ENCODE measurements at regions not wholly inside any gene's neighbourhood (a gene's known extent, or its start where the extent isn't known, plus 50 kb on each side); places are given as distances from the start of the nearest gene placed in this dataset.
"Not testable (repeated sequence)": the region's sequence is repeated elsewhere in the genome, so short reads cannot be mapped to it uniquely, and the experiment has no call there.

DNA sequence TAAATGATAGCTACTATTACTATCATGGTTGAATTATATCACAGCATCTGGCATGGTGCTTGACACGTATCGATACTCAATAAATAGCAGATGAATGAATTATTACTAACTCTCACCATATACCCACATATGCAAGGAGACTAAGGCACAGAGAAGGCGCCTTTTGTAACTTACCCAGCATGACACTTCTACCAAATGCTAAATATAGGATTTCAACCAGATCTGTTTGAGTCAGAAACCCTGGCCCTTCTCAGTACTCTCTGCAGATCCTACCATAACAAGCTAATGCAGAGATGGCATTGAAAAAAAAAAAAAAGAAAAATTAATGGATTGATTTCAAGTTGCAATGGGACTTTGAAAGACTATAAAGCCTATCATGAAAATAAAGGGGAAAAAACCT, 219.5 kb downstream of the DHX15 start:
- no peak for DNase-seq (ENCODE audit: low spot score in 2 of 2)
- TF ChIP-seq POLR2AphosphoS5 (IDR thresholded peaks at IDR 0.05) (no peak), POLR2A (IDR thresholded peaks at IDR 0.05) (no peak)
- TF ChIP-seq, protein P1, sequence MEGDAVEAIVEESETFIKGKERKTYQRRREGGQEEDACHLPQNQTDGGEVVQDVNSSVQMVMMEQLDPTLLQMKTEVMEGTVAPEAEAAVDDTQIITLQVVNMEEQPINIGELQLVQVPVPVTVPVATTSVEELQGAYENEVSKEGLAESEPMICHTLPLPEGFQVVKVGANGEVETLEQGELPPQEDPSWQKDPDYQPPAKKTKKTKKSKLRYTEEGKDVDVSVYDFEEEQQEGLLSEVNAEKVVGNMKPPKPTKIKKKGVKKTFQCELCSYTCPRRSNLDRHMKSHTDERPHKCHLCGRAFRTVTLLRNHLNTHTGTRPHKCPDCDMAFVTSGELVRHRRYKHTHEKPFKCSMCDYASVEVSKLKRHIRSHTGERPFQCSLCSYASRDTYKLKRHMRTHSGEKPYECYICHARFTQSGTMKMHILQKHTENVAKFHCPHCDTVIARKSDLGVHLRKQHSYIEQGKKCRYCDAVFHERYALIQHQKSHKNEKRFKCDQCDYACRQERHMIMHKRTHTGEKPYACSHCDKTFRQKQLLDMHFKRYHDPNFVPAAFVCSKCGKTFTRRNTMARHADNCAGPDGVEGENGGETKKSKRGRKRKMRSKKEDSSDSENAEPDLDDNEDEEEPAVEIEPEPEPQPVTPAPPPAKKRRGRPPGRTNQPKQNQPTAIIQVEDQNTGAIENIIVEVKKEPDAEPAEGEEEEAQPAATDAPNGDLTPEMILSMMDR (IDR thresholded peaks at IDR 0.05): no peak
- Histone ChIP-seq H3K4me1 (no peaks in the 10 kb centered on the region), H3K27ac (no peak overlapping the region), H3K4me3 (no peak overlapping the region), H3K9me3 (no peaks in the 10 kb centered on the region), H3K27me3 (no peaks in the 10 kb centered on the region), H3K36me3 (no peaks in the 10 kb centered on the region)
- intact Hi-C loops (cut with DNase I; ENCODE audit: low total_unique reads): no loop called here

DNA sequence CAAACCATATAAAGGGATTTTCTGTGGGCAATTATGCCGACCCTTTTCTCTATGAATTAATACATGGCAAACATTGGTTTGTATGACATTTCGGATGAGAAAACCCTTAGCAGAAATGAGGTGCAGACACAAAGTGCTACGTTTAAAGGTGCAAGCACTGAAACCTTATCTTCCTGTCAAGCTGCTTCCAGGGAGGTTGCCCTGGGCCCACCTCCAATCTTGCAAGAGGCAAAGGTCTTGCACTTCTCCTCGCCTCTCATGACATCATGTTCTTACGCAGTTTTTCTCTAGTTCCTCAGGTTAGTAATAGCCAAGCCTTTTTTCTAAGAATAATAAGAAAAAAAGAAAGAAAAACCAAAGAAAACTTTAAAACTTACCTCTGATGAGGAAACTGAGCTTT, 220.1 kb downstream of the DHX15 start:
- no peaks in the 10 kb centered on the region for H3K36me3 ChIP-seq
- TF ChIP-seq, protein P1 (IDR thresholded peaks at IDR 0.05): no peak
- H3K9me3 ChIP-seq: no peaks in the 10 kb centered on the region
- no peaks in the 10 kb centered on the region for H3K4me1 ChIP-seq
- H3K27ac ChIP-seq: no peak overlapping the region
- intact Hi-C loops (cut with DNase I; ENCODE audit: low total_unique reads): no loop called here
- DNase-seq (ENCODE audit: low spot score in 2 of 2): no peak
- no peak overlapping the region for H3K4me3 ChIP-seq
- H3K27me3 ChIP-seq: no peaks in the 10 kb centered on the region

DNA sequence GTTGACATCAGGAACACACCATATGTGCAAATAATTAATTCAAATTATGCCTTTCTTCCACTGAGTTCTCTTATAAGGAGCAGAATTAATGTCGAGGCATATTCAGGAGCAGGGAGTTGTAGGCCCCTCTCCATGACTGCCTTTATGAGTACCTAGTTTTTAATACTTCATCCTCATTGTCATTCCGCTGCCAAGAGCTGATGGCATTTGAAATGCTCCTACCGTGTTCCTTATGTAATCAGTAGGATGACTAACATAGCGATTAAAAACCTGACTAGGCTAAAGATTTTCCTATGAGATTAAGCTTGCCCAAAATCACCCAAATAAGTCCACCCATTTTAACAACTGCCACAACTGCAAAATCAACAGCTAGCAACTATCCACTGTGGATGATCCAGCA, 220.6 kb downstream of the DHX15 start:
- intact Hi-C loops (cut with DNase I; ENCODE audit: low total_unique reads): no loop called here
- H3K27ac ChIP-seq: no peak overlapping the region
- no peaks in the 10 kb centered on the region for H3K4me1 ChIP-seq
- H3K9me3 ChIP-seq: no peaks in the 10 kb centered on the region
- TF ChIP-seq POLR2A (IDR thresholded peaks at IDR 0.05): no peak
- TF ChIP-seq POLR2AphosphoS5 (IDR thresholded peaks at IDR 0.05): no peak
- TF ChIP-seq, protein P1 (IDR thresholded peaks at IDR 0.05): no peak
- no peak for DNase-seq (ENCODE audit: low spot score in 2 of 2)
- no peaks in the 10 kb centered on the region for H3K36me3 ChIP-seq
- H3K4me3 ChIP-seq: no peak overlapping the region
- no peaks in the 10 kb centered on the region for H3K27me3 ChIP-seq

DNA sequence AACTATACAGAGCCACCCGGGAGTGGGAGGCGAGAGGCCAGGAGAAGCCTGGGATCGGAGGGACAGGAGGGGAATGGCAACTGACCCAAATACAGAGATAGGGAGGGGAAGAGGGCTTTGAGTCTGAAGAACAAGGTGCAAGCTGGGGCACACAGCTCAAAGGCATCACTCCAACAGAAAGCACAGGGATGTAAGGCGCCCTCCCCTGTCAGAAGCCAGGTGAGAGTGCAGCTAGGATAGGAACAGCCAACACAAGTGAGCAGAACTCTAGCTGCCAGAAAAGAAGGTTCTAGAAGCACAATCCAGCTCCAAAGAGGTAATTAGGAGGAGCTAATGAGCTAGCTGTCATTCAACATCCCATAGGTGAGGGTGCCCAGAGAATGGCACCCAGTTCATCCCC, 232.2 kb downstream of the DHX15 start:
- no peaks in the 10 kb centered on the region for H3K36me3 ChIP-seq
- intact Hi-C loops (cut with DNase I; ENCODE audit: low total_unique reads): no loop called here
- DNase-seq (ENCODE audit: low spot score in 2 of 2): no peak
- no peak overlapping the region for H3K27ac ChIP-seq
- H3K4me1 ChIP-seq: no peaks in the 10 kb centered on the region
- TF ChIP-seq POLR2AphosphoS5 (IDR thresholded peaks at IDR 0.05): no peak
- no peak for TF ChIP-seq POLR2A (IDR thresholded peaks at IDR 0.05)
- TF ChIP-seq, protein P1 (IDR thresholded peaks at IDR 0.05): no peak
- H3K4me3 ChIP-seq: no peak overlapping the region
- no peaks in the 10 kb centered on the region for H3K9me3 ChIP-seq
- no peaks in the 10 kb centered on the region for H3K27me3 ChIP-seq

DNA sequence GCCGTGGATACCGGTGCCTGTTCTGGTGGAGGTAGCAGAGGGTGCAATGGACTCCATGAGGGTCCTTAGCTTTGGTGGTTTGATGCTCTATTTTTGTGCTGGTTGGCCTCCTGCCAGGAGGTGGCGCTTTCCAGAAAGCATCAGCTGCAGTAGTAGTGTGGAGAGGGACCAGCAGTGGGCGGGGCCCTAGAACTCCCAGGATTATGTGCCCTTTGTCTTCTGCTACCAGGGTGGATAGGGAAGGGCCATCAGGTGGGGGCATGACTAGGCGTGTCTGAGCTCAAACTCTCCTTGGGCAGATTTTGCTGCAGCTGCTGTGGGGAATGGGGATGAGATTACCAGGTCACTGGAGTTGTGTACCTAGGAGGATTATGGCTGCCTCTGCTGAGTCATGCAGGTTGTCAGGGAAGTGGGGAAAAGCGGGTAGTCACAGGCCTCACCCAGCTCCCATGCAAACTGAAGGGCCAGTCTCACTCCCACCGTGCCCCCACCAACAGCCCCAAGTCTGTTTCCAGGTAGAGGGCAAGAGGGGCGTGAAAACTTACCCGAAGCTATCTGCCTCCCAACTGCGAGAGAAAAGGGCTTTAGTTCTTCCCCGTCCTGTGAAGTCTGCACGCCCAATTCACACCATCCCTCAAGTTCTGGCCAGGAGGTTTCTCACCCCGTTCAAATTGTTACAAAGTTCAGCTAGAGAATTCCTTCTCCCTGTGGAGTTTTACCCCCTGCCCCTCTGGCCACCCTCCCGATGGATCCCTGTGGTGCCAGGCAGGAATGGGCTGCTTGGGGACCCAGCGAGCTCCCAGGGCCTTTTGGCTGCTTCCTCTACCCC, 235.0 kb downstream of the DHX15 start:
- H3K4me3 ChIP-seq; H3K27ac ChIP-seq; H3K27me3 ChIP-seq; DNase-seq (ENCODE audit: low spot score in 2 of 2); H3K36me3 ChIP-seq; H3K9me3 ChIP-seq; H3K4me1 ChIP-seq; intact Hi-C loops (cut with DNase I; ENCODE audit: low total_unique reads): not testable (repeated sequence)
